HCEC 1CT (cell line): ENCODE measurements at regions not wholly inside any gene's neighbourhood (a gene's known extent, or its start where the extent isn't known, plus 50 kb on each side); places are given as distances from the start of the nearest gene placed in this dataset.

Source experiments
- DNase-seq: peaks from one replicate; pipeline ENCODE4 v3.0.0-alpha.2; 2017

- DNase-seq: no peak
Observed at GRCh38 chr10:124225029-124225466, 131.7 kb upstream of the CHST15 start.

GRCh38 chr10:124224331-124225028 is 131.1 kb upstream of the CHST15 start:
- no peak for DNase-seq

DNA sequence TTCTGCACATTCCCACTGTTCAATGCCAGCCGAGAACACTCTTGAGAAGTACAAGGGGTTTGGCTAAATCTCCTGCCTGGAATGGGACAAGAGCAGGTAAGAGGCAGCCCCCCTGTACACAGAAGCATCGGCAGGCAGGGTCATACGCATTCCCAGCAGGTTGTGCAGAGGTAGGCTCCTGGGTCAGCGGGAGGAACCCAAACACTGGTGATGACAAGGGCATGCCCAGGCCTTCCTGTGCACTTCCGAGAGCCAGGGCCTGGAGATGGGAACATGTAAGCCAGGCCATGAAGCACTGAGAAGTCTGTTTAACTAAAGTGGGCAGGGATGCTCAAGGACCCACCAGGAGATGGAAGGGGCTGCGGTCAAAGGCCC is 130.3 kb upstream of the CHST15 start:
- DNase-seq: no peak

DNA sequence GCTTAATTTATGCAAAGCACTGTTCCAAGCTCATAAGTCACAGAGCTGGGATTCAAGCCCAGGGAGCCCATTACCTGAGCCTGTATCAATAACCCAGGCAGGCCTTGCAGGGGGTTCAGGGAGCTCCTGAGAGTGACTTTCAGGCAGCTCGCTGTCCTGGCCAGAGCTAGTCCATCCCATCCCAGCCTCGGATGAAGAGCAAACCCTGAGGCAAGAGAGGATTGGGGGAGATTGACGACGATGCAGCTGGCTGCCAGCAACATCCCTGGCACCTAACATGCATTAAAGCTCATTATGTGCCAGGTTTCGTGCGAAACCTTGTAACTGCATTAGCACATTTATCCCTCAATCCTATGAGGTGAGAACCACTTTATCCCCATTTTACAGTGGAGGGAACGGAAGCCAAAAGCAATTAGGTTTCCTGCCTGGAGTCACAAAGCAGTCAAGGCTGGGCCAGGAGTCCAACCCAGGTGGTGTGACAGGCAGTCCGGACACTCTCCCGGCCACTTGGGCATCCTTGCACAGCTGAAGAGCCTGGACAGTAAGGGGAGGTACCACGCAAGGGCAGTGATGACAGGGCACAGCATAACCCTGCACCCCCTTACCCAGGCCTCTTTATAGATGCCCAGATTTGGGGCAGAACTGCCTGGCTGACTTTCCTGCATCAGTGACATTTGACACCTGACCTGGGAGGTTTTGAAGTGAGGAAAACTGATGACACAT is 129.8 kb upstream of the CHST15 start:
- no peak for DNase-seq

- DNase-seq: no peak
Observed at GRCh38 chr10:124222318-124222987, 129.1 kb upstream of the CHST15 start.

DNA sequence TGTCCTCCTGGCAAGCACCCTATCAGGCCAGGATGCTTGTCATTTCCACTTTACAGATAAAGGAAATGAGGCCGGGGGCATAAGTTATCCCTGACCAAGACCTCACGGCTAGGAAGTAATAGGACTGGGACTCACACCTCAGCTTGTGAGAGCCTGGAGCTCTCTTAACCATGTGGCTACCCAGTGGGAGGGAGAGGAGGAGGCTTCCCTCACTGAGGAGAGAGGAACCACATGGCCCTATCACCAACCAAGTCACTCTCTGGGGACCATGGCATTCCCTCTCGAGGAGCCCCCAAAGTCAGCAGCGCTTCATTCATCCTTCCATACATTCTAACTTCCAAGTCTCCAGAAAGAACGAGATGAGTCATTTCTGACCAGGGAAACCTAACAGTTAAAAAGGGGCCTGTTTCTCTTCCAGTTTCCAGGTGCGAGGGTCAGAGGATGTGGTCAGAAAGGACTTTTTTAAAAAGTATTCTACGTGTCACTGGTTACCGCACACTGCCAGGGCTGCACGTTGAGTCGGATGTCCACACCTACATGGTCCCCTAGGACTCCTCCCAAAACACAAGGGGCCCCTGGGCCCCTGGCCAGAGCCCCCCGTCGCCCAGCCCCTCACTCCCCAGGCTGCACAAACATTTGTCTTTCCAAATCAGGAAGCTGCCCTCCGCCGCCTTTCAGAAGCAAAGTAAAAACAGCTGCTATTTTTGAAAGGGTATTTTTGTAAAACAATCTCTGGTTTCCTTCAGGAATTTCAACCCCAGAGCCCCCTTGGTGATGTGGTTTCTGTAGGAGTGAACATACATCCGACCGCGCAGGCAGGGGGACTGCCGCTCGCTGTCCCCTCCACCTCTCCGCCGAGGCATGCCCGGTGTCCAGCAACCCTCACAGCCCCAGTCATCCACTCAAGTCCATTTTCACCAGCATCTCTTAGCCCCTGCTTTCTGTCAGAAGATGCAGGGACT is 128.2 kb upstream of the CHST15 start:
- no peak for DNase-seq

DNA sequence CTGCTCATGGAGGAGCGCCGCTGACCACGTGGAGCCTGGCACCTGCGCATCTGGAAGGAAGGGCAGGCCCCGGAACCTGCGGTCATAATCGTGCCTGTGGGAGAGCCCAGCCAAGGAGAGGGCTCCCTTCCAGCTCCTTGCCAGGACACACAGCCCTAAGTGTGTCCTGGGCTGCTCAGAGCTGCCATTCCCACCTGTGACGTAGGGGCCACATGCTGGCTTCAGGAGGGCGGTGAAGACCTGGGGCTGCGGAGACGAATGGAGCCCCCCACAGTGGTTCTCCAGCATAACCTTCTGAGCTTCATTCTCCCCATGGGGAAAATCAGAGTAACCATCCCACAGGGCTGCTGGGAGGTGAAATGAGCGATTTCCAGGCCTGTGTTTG is 127.6 kb upstream of the CHST15 start:
- no peak for DNase-seq

GRCh38 chr10:124220547-124220946 is 127.1 kb upstream of the CHST15 start:
- no peak for DNase-seq

GRCh38 chr10:124219655-124220054 is 126.3 kb upstream of the CHST15 start:
- DNase-seq: no peak

GRCh38 chr10:124219062-124219461 is 125.7 kb upstream of the CHST15 start:
- DNase-seq: no peak

- DNase-seq: no peak
Observed at GRCh38 chr10:124217906-124218804, 124.8 kb upstream of the CHST15 start.

GRCh38 chr10:124217031-124217430 is 123.6 kb upstream of the CHST15 start:
- DNase-seq: no peak

DNA sequence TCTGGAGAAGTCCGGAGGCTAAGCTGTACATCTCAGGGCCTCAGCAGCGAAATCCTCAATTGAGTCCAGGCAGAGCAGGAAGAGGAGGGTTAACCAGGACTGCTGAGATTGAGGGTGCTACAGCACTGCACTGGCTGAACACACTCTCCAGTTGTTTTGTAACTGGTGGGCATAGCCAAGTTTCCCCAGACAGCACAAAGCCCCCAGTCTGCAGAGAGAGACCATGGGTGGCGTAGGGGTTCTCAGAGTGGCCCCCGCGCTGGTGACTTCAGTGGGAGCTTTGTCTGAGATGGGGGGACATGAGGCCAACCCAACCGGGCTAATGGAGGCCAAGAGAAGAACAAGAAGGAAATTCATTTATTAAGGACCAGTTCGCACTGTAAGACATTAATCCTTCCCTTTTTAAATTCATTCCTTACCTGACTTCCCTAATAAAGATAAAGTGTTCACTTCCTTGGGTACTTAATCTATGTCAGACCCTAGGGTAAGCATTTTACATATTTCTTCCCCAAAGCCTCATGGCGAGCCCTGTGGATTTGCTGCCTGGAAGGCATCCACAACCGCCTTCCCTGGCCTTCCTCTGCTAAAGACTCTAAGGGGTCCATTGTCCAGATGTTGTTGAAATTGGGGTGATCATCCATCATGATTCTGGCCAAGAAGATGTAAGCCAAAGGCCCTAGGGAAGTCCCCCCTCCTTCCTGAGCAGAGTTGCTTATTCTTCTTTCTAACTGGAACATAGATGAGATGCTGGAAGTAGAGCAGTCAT is 121.4 kb upstream of the CHST15 start:
- DNase-seq: no peak

- DNase-seq: no peak
Observed at GRCh38 chr10:124213899-124214510, 120.6 kb upstream of the CHST15 start.

- no peak for DNase-seq
Observed at GRCh38 chr10:124213471-124213870, 120.1 kb upstream of the CHST15 start.

DNA sequence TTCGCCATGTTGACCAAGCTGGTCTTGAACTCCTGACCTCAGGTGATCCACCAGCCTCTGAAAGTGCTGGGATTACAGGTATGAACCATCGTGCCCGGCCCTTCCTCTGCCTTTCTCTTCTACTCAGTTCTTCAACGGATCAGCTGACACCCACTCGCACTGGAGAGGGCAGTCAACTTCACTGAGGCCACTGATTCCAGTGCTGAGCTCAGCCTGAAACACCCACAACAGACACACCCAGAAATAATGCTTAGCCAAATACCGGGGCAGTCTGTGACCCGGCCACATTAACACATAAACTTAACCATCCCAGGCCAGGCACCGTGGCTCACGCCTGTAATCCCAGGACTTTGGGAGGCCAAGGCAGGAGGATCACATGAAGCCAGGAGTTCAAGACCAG is 119.3 kb upstream of the CHST15 start:
- DNase-seq: no peak

- DNase-seq: no peak
Observed at GRCh38 chr10:124211921-124212320, 118.5 kb upstream of the CHST15 start.

DNA sequence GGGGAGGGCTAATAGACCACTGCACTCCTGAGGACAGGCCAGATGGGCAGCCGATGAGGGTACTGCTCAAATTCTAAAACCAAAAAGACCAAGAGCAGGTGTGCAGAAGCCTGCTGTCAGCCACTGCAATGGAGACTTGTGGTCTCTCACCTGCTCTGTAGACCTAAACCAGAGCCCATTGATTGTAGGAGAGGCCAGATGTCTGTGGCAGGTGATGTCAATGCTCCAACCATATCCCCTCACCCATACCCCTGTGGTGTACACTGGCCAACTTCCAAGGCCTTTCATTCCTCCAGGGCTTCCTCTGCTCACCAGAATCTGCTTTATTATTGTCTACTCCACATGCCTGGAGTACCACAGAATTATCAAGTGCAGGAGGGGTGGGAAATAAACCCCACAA is 116.9 kb upstream of the CHST15 start:
- DNase-seq: no peak

- DNase-seq: no peak
Observed at GRCh38 chr10:124207391-124207790, 114.0 kb upstream of the CHST15 start.

GRCh38 chr10:124206616-124207015 is 113.2 kb upstream of the CHST15 start:
- DNase-seq: no peak

- DNase-seq: no peak
Observed at GRCh38 chr10:124205432-124205831, 112.0 kb upstream of the CHST15 start.
